Stimulated activated naive CD8-positive, alpha-beta T cell treated with anti-CD3 and anti-CD28 coated beads, Interleukin-15, Interleukin-2, amounts not matched to agents 100 U/mL and 50 U/mL, for 24 hours (primary cell): ENCODE measurements at regions not wholly inside any gene's neighbourhood (a gene's known extent, or its start where the extent isn't known, plus 50 kb on each side); places are given as distances from the start of the nearest gene placed in this dataset.

Source experiments
- ATAC-seq: fragments of 150-1000 bp; cut with Tn5 transposase; one replicate; pipeline ENCODE4 v1.10.0; 2021
- DNase-seq: peaks from one replicate; pipeline ENCODE4 v3.0.0; 2021

GRCh38 chr2:239514754-239515530, 114.1 kb upstream of the HDAC4 start:
- ATAC-seq (no peak), DNase-seq (no peak)

- DNase-seq: no peak
- ATAC-seq: no peak
These were observed 111.2 kb upstream of the HDAC4 start for GRCh38 chr2:239512054-239512453.

GRCh38 chr2:239509373-239510143, 108.7 kb upstream of the HDAC4 start:
- DNase-seq (no peak), ATAC-seq (no peak)

- DNase-seq: no peak
- ATAC-seq: no peak
These were observed 107.4 kb upstream of the HDAC4 start for GRCh38 chr2:239508261-239508660.

GRCh38 chr2:239507576-239508258, 106.9 kb upstream of the HDAC4 start:
- ATAC-seq: peak; percentile 23
- DNase-seq: no peak

- DNase-seq: no peak
- no peak for ATAC-seq
These were observed 106.1 kb upstream of the HDAC4 start for GRCh38 chr2:239506961-239507360.

- ATAC-seq (no peak), DNase-seq (no peak)
These were observed 105.5 kb upstream of the HDAC4 start for GRCh38 chr2:239506101-239506857.

- DNase-seq (no peak), ATAC-seq (no peak)
These were observed 103.9 kb upstream of the HDAC4 start for GRCh38 chr2:239504643-239505235.

- no peak for ATAC-seq
- no peak for DNase-seq
These were observed 101.8 kb upstream of the HDAC4 start for GRCh38 chr2:239502430-239503186.

GRCh38 chr2:239500574-239501550, 100.0 kb upstream of the HDAC4 start:
- DNase-seq (no peak), ATAC-seq (no peak)

GRCh38 chr2:239499726-239500573, 99.1 kb upstream of the HDAC4 start:
- no peak for DNase-seq
- ATAC-seq: no peak

- no peak for DNase-seq
- no peak for ATAC-seq
These were observed 98.3 kb upstream of the HDAC4 start for GRCh38 chr2:239498981-239499634.

GRCh38 chr2:239498576-239498975, 97.8 kb upstream of the HDAC4 start:
- ATAC-seq (no peak), DNase-seq (no peak)

- ATAC-seq: peak; percentile 29
- no peak for DNase-seq
These were observed 95.9 kb upstream of the HDAC4 start for GRCh38 chr2:239496700-239497099.

GRCh38 chr2:239495791-239496233, 95.0 kb upstream of the HDAC4 start:
- no peak for DNase-seq
- ATAC-seq: no peak

GRCh38 chr2:239495175-239495574, 94.4 kb upstream of the HDAC4 start:
- no peak for ATAC-seq
- no peak for DNase-seq

- ATAC-seq: no peak
- no peak for DNase-seq
These were observed 93.8 kb upstream of the HDAC4 start for GRCh38 chr2:239494578-239494977.

GRCh38 chr2:239489481-239489880, 88.7 kb upstream of the HDAC4 start:
- DNase-seq (no peak), ATAC-seq (no peak)
